OCI-LY3 (cell line): ENCODE measurements at regions not wholly inside any gene's neighbourhood (a gene's known extent, or its start where the extent isn't known, plus 50 kb on each side); places are given as distances from the start of the nearest gene placed in this dataset.

ENCODE experiments used
- H2AFZ ChIP-seq: fragments of 200-600, 300-600 bp; shearing (Covaris generic); 2 replicates; pipeline ENCODE4 v1.6.0; 2014; ENCODE audit warnings: antibody characterized with exemption, low read depth, low read length
- H3K27ac ChIP-seq: fragments of 200-600, 300-600 bp; sonication (generic); 2 replicates; pipeline ENCODE4 v1.5.1; 2014; ENCODE audit warnings: mild to moderate bottlenecking, low read length, moderate library complexity, mixed read lengths
- H3K27me3 ChIP-seq: fragments of 200-600, 300-600 bp; sonication (generic); 2 replicates; pipeline ENCODE4 v1.6.1; 2014; ENCODE audit warnings: low read depth, low read length, mixed read lengths
- H3K36me3 ChIP-seq: fragments of 200-600, 300-600 bp; sonication (generic); replicated peaks from 2 replicates; pipeline ENCODE3; 2014; ENCODE audit warnings: low read depth, low read length, mixed read lengths
- H3K4me1 ChIP-seq: fragments of 300-600, 200-600 bp; sonication (generic); 2 replicates; pipeline ENCODE4 v1.6.1; 2014; ENCODE audit warnings: low read length, mixed read lengths
- H3K4me2 ChIP-seq: fragments of 200-600, 300-600 bp; sonication (generic); 2 replicates; pipeline ENCODE4 v1.6.1; 2014; ENCODE audit warnings: low read length, mixed read lengths
- H3K4me3 ChIP-seq: fragments of 300-600, 200-600 bp; sonication (generic); 2 replicates; pipeline ENCODE4 v1.5.1; 2014; ENCODE audit warnings: antibody characterized with exemption, mild to moderate bottlenecking, low read length, moderate library complexity
- H3K79me2 ChIP-seq: fragments of 300-600, 200-600 bp; shearing (Covaris generic); 2 replicates; pipeline ENCODE4 v1.6.1; 2014; ENCODE audit warnings: mild to moderate bottlenecking, low read length, mixed read lengths
- H3K9ac ChIP-seq: fragments of 300-600, 200-600 bp; shearing (Covaris generic); 2 replicates; pipeline ENCODE4 v1.6.0; 2014; ENCODE audit warnings: mild to moderate bottlenecking, low read length, moderate library complexity
- H3K9me3 ChIP-seq: fragments of 200-600, 300-600 bp; shearing (Covaris generic); 2 replicates; pipeline ENCODE4 v1.6.1; 2014; ENCODE audit warnings: low read length, mixed read lengths; ENCODE audit not compliant: insufficient read depth
- H4K20me1 ChIP-seq: fragments of 200-600, 300-600 bp; sonication (generic); 2 replicates; pipeline ENCODE4 v1.6.1; 2016; ENCODE audit warnings: low read length, mixed read lengths; ENCODE audit not compliant: insufficient read depth
- EZH2phosphoT487 ChIP-seq: fragments of 200-600 bp; shearing (Covaris generic); IDR thresholded peaks from 2 replicates; pipeline ENCODE4 v1.6.1; 2018; ENCODE audit warnings: antibody characterized with exemption, mixed run types, low read depth
- TF ChIP-seq, protein P1 (sequence below): fragments of 200-600, 300-600 bp; sonication (generic); IDR thresholded peaks from 2 replicates; pipeline ENCODE4 v1.5.1; 2014; ENCODE audit warnings: antibody characterized with exemption, low read length, low read depth

DNA sequence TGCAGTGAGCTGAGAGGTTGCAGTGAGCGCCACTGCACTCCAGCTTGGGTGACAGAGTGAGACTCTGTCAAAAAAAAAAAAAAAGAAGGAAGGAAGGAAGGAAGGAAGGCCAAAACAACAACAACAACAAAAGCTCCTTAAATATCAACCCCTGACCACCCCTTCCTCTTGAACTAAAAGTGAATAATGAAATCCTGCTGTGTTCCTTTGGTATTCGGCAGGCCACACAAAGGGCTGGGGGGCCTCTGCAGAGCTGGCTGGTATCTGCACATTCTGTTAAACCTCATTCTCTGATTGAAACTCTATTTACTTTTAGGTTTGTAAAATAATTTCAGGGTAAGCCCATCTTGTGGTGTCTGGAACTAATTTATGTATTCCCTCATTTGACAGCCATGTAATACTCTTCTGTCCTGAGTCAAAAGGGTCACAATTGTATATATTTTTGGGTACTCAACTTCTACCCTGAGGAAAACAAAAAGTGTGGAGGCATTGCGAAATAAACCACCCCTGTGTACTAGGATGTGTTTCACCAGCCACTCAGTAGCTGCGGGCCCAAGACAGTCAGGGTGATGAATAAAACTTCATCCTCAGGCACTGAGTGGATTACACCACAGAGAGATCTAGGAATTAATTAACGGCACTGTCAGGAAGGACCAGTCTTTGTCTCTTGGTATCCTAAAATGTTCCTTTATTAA lies 446.4 kb upstream of the PFKP start:
- H3K27me3 ChIP-seq = no peaks in the 10 kb centered on the region

DNA sequence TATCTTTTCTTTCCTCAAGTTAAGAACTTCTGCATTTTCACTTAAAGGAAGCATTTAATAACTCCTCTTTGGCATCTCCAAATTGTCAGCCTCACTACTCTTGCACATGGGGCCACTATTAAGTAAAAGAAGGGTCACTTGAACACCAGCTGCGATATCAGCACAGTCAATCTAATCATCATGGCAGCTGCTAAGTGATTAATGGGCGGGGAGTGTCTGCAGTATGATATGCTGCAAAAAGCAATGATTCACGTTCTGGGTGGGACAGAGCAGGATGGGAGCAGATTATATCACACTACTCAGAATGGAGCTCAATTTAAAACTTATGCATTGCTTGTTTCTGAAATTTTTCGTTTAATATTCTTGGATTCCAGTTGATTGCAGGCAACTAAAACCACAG lies 447.4 kb upstream of the PFKP start:
- Histone ChIP-seq H3K9ac (no peak overlapping the region), H2AFZ (no peak overlapping the region), H3K27me3 (no peaks in the 10 kb centered on the region), H3K4me2 (no peak overlapping the region), H3K79me2 (no peaks in the 10 kb centered on the region), H3K9me3 (no peaks in the 10 kb centered on the region), H3K36me3 (no peaks in the 10 kb centered on the region), H4K20me1 (no peaks in the 10 kb centered on the region), H3K4me1 (no peaks in the 10 kb centered on the region), H3K27ac (no peak overlapping the region), H3K4me3 (no peak overlapping the region)
- TF ChIP-seq, protein P1, sequence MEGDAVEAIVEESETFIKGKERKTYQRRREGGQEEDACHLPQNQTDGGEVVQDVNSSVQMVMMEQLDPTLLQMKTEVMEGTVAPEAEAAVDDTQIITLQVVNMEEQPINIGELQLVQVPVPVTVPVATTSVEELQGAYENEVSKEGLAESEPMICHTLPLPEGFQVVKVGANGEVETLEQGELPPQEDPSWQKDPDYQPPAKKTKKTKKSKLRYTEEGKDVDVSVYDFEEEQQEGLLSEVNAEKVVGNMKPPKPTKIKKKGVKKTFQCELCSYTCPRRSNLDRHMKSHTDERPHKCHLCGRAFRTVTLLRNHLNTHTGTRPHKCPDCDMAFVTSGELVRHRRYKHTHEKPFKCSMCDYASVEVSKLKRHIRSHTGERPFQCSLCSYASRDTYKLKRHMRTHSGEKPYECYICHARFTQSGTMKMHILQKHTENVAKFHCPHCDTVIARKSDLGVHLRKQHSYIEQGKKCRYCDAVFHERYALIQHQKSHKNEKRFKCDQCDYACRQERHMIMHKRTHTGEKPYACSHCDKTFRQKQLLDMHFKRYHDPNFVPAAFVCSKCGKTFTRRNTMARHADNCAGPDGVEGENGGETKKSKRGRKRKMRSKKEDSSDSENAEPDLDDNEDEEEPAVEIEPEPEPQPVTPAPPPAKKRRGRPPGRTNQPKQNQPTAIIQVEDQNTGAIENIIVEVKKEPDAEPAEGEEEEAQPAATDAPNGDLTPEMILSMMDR = no peak
- TF ChIP-seq EZH2phosphoT487 = no peak

More for the DNA sequence above, 446.4 kb upstream of the PFKP start:
- Histone ChIP-seq H4K20me1 (no peaks in the 10 kb centered on the region), H3K9ac (no peak overlapping the region), H3K4me1 (no peaks in the 10 kb centered on the region), H3K27ac (no peak overlapping the region), H3K4me3 (no peak overlapping the region), H2AFZ (no peak overlapping the region), H3K79me2 (no peaks in the 10 kb centered on the region), H3K36me3 (no peaks in the 10 kb centered on the region), H3K4me2 (no peak overlapping the region), H3K9me3 (no peaks in the 10 kb centered on the region)
- TF ChIP-seq EZH2phosphoT487 = no peak
- TF ChIP-seq, protein P1 = no peak

DNA sequence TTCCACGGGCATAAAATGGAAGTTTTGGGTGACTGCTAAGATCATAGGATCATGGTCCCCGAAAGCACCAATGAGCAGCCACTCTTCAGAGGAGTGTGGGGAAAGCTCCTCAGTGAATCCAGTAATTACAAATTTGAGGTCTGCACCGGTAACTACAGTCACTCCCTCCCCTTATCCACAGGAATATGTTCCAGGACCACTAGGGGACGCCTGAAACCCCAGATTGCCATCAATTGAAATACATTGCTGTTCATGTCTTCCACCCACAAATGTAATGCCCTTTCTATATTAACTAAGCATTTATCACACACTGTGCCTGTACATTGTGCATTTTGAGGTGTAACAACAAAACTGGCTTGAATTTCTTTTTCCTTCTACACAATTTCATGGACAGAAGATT lies 447.9 kb upstream of the PFKP start:
- H3K9ac ChIP-seq = no peak overlapping the region
- H3K79me2 ChIP-seq = no peaks in the 10 kb centered on the region
- H3K27ac ChIP-seq = no peak overlapping the region
- no peak overlapping the region for H2AFZ ChIP-seq
- no peak overlapping the region for H3K4me3 ChIP-seq
- H3K4me2 ChIP-seq = no peak overlapping the region
- H3K4me1 ChIP-seq = no peaks in the 10 kb centered on the region
- H3K27me3 ChIP-seq = no peaks in the 10 kb centered on the region
- no peaks in the 10 kb centered on the region for H3K36me3 ChIP-seq
- H3K9me3 ChIP-seq = no peaks in the 10 kb centered on the region
- TF ChIP-seq, protein P1 = peak; percentile 64
- no peak for TF ChIP-seq EZH2phosphoT487
- H4K20me1 ChIP-seq = no peaks in the 10 kb centered on the region

DNA sequence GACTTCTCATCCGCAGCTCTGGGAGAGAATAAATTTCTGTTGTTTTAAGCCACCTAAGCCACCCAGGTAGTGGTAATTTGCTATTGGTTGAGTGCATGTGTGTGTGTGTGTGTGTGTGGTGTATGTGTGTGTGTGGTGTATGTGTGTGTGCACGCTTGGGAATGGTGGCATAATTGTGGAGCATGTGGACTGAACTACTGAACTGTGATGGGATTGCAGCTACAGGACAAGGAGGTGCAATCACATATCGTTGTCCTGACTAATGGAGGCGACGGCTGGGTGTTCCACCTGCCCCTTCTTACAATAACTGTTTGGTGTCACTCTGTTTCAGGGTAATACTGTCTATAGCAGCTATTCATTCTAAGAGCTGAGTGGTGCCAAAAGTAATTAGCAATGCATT lies 448.7 kb upstream of the PFKP start:
- Histone ChIP-seq H3K4me1 (no peaks in the 10 kb centered on the region), H3K27me3 (no peaks in the 10 kb centered on the region), H3K79me2 (no peaks in the 10 kb centered on the region), H2AFZ (no peak overlapping the region), H3K36me3 (no peaks in the 10 kb centered on the region), H3K4me2 (no peak overlapping the region), H3K9ac (no peak overlapping the region), H3K4me3 (no peak overlapping the region), H3K9me3 (no peaks in the 10 kb centered on the region), H4K20me1 (no peaks in the 10 kb centered on the region), H3K27ac (no peak overlapping the region)
- TF ChIP-seq EZH2phosphoT487 = no peak
- TF ChIP-seq, protein P1 = no peak
